PC-3 (cell line): ENCODE measurements at regions not wholly inside any gene's neighbourhood (a gene's known extent, or its start where the extent isn't known, plus 50 kb on each side); places are given as distances from the start of the nearest gene placed in this dataset.

Source experiments
- EZH2 ChIP-seq: fragments of 300-600 bp; sonication (generic); IDR thresholded peaks from one replicate; pipeline ENCODE4 v1.6.1; 2017; ENCODE audit warnings: antibody characterized with exemption, mild to moderate bottlenecking, low read length; ENCODE audit not compliant: unreplicated experiment
- TF ChIP-seq, protein P1 (sequence below): fragments of 300-600 bp; sonication (generic); conservative IDR thresholded peaks from 2 replicates; pipeline ENCODE4 v1.5.1; 2017; ENCODE audit warnings: antibody characterized with exemption, low read depth, mild to moderate bottlenecking, low read length

GRCh38 chr11:45087900-45088160, 58.6 kb upstream of the PRDM11 start:
- TF ChIP-seq, protein P1, sequence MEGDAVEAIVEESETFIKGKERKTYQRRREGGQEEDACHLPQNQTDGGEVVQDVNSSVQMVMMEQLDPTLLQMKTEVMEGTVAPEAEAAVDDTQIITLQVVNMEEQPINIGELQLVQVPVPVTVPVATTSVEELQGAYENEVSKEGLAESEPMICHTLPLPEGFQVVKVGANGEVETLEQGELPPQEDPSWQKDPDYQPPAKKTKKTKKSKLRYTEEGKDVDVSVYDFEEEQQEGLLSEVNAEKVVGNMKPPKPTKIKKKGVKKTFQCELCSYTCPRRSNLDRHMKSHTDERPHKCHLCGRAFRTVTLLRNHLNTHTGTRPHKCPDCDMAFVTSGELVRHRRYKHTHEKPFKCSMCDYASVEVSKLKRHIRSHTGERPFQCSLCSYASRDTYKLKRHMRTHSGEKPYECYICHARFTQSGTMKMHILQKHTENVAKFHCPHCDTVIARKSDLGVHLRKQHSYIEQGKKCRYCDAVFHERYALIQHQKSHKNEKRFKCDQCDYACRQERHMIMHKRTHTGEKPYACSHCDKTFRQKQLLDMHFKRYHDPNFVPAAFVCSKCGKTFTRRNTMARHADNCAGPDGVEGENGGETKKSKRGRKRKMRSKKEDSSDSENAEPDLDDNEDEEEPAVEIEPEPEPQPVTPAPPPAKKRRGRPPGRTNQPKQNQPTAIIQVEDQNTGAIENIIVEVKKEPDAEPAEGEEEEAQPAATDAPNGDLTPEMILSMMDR: no peak
- no peak for TF ChIP-seq EZH2
